Activated CD4-positive, alpha-beta T cell treated with anti-CD3 and anti-CD28 coated beads, Interleukin-2, amount 50 U/mL, for 4 hours (primary cell): ENCODE measurements at regions not wholly inside any gene's neighbourhood (a gene's known extent, or its start where the extent isn't known, plus 50 kb on each side); places are given as distances from the start of the nearest gene placed in this dataset.
"Not testable (repeated sequence)": the region's sequence is repeated elsewhere in the genome, so short reads cannot be mapped to it uniquely, and the experiment has no call there.

ENCODE experiments used
- DNase-seq, 2 experiments: peaks; one replicate each; pipeline ENCODE4 v3.0.0-alpha.2; 2020

DNA sequence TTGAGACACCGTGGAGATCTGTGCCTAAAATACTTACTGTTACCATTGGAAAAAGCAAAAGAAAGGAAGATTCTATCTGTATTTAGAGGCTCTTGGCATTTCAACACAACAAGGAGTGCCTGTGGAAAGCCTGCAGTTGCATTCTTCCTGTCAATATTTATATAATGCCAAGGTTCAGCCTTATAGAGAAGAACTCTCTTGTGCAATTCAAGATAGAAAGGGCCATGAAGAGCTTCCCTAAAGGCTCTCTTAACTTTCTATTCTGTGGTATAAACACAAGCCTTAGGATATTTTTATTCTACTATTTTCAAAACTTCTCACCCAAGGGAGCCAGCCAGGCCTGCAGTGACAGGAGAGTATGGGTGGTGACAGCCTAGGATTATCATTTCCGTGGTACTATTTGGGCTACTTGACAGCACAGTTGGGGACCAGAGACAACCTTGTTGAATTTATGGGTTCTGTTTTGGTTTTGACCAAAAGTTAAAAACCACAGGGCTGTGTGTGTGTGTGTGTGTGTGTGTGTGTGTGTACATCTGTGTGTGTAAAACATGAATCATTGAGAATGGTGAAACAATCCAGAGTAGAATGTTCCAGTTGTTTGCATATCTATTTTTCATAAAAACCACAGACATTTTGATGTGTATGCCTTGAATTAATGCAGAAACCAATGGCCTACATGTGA lies 700.9 kb upstream of the SLC35B3 start:
- DNase-seq, result no peak

DNA sequence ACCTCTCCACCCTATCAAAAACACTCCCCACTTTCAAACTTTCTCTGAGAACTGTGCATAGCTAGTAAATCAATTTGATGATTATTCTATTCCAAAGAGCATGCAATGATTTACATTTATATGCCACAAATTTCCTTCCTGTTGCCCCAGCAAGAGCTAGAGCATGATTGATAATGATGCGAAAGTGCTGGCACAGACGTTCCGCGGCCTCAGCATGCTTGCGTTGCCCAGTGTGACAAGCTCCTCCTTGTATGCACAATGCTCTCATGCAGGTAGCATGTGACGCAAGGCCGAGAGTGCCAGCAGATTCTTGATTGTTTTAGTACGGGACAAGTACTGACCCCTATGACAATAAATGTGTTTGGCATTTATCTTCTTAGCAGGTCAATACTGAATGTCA lies 696.3 kb upstream of the SLC35B3 start:
- no peak for DNase-seq

DNA sequence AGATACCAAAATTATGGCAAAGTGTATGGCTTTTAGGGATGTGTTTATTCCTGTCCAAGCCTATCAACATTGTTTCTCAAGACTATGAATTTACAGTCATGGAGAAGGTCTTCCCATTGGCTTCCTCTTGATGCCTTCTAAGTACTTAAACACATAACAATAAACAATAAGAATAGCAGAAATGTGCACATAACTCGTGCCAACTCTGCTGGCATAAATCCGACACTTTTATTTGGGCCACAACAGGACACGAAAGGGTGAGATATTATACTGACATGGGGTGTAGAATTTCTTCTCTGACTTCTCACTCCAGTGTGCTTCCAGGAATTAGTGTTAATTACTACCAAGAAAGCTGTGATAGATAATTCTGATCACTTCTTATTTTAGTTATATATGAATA lies 695.9 kb upstream of the SLC35B3 start:
- no peak for DNase-seq

DNA sequence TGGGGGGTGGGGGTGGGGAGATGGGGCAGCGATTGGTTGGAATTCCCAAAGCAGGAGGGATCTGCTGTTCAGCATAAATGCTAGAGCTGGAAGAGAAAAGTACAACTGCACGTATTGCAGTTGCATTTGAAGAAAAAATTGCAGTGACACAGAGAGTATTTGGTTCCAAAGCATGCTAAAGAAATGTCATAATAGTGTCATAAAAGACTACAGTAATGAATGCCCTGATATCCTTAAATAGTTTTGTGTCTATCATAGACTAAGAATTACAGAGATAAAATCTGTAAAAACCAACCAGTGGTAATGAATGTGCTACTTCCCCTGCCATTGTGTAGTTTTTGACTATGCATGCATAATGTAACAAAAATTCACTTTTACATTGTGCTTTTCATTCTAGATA lies 693.6 kb upstream of the SLC35B3 start:
- no peak for DNase-seq

DNA sequence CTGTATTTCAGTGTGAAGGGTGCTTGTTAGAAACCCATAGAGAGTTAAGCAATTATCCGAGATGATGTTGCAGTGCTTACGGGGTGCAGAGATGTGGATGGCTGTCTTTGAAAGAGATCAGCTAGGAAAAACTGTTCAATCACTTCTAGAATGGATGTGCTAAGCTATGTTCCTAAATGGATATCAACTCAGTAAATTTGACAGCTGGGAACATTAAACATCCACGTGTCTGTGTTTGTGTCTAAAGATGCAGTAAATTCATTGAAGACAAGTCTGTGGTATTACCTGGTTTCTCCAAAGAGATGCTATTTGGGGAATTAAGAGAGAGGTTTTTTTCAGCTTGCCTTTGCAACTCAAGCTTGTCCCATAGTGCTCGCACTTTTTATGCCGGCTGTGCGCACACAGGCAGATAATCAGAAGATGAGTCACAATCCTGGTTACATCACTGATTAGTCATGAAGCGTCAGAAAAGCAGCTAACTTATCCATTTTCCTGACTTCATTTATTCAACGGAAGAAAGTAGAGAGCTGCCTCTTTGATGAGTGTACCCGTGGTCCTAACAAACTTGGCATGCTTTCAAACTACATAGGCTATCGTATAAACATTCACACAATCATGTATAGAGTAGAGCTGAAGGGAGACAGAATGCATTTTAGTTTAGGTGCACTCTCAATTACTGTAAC lies 691.7 kb upstream of the SLC35B3 start:
- no peak for DNase-seq

DNA sequence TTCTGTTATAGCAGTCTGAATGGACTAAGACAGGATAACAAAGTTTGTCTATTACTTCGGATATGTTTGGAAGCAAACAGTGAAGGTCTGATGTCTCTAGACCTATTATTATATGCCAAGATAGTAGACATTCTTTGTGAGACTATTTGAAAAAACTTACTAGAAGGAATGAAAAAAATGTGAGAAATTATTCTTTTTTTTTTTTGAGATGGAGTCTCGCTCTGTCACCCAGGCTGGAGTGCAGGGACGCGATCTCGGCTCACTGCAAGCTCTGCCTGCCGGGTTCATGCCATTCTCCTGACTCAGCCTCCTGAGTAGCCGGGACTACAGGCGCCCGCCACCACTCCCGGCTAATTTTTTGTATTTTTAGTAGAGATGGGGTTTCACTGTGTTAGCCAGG lies 690.7 kb upstream of the SLC35B3 start:
- not testable (repeated sequence) for DNase-seq

DNA sequence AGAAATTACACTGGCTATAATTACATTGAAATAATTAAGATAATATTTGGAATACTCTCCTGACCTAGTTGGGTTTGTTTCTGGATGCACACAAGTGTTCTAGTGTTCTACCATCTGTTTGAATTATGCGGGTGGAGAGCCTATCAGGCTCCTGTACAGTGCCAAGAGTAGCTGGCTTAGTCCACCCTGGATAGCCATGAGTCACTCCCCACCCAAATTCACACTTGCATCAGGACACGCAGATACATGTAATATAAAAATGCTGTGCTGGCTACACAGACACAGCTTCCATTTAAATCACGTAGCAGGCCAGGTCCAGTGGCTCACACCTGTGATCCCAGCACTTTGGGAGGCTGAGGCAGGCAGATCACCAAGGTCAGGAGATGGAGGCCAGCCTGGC lies 686.2 kb upstream of the SLC35B3 start:
- no peak for DNase-seq

DNA sequence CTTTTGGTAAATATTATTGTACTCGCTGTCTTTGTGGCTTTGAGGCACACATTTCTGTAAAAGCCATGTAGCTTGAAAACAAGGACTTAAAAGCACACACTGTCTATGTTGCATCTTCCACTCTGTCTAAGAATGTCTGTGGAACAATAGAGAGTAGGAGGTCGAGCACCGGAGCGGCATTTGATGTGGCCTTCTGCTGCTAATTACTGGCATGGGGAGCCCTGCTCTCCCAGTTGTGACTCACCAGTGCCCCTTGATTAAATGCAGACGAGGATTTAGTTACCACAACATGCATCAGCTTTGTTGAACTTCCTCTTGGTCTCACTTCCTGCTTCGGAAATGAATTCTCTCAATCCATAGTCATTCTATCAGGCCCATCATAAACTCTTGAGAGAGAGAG lies 680.7 kb upstream of the SLC35B3 start:
- no peak for DNase-seq

DNA sequence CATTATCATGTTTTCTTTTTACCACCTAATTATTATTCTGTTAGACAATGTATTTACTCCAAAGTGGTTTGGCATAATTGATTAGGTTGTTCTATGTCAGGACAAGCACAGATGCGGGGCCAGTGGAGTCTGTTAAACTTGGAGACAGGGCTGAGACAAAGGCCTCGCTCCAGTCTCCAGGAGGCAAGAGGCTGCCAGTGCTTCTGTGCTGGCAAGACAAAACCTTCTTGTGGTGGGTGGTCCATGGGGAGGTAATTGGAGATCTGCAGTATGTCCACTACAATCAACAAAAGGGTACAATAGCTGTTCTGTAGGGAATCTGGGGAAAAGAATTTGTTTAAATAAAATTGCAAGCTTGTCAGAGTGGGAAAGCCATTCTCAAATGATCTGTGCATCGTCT lies 677.2 kb upstream of the SLC35B3 start:
- DNase-seq, result no peak

DNA sequence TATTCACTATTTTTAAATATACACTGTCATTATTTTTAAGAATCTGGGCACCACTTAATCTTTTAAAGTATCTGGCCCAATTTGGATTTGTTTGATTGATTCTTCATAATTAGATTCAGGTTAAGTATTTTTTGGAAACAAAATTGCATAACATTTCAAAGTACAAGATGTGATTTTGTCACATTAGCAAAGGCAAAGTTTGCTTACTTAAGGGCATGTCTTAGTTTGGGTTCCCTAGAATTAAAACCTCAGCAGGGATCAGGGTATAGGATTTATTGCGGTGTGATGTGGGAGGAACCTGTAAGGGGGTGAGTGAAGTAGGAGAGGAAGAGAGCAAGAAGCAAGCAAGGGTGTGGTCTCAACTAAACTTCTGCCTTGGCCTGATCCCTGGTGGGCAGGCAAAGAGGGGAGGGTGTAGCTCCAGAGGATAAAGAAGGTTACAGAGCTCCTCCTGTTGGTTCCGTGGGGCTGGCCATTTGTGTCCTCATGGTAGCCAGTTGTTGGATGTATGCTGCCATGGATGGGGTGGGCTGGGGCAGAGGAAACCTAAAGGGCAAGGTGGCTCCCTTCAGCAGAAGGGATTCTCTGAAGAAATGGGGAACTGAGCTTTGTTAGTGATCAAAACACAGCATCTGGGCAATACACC lies 668.7 kb upstream of the SLC35B3 start:
- DNase-seq, result no peak

DNA sequence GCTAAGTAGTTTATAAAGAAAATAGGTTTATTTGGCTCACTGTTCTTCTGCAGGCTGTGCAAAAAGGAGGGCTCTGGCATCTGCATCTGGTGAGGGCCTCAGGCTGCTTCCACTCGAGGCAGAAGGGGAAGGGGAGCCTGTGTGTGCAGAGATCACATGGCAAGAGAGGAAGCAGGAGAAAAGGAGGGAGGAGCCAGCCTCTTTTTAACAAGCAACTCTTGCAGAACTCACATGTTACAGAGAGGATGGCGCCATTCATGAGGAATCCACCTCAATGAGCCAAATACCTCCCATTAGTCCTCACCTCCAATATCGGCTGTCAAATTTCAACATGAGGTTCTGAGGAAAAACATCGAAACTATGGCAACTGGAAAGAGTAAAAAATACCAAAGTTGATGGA lies 666.6 kb upstream of the SLC35B3 start:
- DNase-seq, result no peak

DNA sequence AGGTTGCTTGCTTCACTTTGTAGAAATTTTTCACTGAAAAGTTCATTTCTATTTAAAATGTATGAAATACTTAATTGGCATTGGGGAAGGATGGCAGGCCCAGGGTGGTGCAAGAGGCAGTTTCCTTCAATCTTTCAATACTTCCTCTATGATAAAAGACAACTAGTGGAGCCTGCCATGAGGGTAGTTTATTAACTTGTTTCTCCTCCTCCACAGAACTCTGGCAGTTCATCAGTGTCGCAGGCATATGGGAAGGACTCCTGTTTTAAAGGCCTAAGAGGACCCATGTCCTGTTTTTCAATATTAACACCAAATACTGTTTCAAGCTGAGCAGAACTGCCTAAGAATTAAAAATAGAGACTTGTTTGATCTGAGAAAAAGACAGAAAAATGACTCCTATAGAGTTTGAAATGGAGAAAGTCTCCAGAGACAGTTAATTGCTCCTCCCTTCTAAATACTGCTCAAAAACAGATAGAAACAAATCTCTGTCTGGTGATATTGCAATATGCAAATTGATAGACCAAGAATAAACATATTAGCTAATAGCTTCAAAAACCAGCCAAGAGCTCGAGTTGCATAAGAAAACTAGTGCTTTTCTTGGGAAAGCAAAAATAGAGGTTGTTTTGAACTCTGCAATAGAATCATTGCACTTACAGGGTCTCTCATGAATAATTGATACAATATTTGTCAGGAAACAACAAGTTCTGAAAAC lies 665.7 kb upstream of the SLC35B3 start:
- DNase-seq, result no peak

DNA sequence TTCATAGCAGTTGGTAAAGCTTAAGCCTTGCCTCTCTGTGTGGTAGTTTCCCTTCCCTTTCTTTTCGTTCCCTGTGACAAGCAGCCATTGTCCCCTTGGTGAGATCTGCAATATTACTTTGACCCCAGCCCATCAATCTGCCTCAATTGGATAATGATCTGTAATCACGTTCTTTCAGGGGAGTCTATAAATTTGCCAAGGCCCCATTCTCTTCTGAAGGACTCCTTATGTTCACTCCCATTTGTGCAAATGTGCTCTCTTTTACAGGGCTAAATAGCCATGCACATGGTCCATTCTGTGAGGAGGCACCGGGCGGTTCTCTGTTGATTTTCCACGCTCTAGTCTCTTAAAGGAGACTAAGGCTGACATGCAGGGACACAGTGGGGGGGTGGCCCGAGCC lies 660.4 kb upstream of the SLC35B3 start:
- DNase-seq, result no peak

DNA sequence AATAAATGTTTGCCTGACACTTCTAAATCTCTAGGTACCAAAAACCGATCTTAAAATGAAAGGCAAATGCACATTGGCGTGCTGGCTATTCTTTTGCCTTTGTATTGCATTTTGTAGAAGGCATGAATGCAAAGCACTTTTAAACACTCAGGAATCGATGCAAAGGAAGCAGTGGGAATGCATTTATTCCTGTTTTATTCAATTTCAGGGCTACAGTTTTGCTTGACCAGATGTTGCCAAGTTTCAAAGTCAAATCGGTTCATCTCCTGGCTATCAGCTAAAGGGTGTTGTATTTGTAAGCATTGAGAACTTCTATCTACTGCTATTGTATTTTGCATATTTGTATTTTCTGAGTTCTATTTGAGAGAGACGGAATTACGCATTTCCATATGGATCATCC lies 659.8 kb upstream of the SLC35B3 start:
- no peak for DNase-seq

DNA sequence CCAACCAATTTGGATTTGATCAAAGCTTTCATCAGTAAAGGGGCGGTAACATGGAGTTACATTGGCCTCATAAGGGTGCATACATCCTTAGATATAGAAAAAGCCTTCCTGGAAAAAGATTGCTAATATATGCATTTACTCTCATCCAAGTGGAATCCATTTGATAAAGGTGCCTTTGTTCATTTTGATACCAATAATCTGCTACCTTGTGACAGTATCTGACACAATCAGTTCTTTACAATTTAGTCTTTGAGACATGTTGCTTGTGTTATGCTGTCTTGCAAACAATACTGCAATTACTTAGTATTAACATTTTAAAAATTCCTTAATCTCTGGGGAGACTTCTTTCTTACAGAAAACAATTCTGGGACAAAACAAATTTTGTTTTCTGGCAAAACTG lies 654.4 kb upstream of the SLC35B3 start:
- DNase-seq, result no peak

DNA sequence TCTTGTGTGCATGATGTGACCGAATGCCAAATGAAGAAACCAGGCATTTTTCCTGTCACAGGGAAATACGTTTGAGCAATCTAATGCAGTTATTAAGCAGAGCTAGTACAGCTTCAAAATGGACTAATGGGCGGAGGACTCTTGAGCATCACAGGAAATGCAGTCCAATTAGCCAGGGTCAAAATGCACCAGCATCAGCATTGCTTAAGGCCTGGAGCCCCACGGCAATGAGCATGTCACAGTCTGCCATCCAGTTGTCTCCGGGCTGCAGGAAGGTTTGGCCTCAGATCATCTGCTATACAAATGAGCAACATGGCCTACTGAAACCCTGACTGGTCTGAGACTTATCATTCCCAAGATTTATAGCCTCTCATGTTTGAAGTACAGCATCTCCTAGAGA lies 652.1 kb upstream of the SLC35B3 start:
- no peak for DNase-seq

DNA sequence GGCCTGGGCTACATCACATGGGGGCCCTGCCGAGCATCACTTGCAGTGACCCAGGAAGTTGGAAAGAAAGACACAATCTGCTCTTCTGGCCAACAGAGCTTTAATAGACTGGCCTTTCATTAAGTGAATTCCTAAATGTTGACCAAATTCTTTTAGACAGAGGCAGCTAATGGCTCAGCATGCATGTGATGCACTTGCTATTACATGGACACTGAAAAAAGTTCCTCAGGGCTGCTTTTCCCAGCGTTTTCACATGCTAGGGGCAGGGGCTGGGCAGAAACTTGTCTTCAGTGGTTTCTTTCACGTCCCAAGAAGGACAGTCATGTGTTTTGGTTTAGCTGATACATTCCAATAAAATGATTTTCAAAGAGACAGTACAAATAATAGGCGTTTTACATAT lies 651.0 kb upstream of the SLC35B3 start:
- DNase-seq, result no peak

DNA sequence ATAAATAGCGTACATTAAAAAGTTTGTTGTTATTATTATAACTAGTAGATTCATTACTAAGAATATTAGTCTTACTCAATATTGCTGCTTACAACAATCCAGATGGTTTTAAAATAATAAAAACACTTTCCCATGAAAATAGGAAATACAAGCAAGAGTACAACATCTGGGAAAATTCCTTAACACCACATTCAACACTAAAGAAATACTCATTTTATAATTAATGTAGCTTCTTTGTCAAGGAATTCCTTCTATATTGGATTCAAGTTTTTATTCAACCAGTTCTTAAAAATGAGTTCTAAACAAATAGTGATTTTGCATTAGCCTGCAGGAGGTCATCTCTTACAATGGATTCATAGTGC lies 650.3 kb upstream of the SLC35B3 start:
- DNase-seq, result no peak

DNA sequence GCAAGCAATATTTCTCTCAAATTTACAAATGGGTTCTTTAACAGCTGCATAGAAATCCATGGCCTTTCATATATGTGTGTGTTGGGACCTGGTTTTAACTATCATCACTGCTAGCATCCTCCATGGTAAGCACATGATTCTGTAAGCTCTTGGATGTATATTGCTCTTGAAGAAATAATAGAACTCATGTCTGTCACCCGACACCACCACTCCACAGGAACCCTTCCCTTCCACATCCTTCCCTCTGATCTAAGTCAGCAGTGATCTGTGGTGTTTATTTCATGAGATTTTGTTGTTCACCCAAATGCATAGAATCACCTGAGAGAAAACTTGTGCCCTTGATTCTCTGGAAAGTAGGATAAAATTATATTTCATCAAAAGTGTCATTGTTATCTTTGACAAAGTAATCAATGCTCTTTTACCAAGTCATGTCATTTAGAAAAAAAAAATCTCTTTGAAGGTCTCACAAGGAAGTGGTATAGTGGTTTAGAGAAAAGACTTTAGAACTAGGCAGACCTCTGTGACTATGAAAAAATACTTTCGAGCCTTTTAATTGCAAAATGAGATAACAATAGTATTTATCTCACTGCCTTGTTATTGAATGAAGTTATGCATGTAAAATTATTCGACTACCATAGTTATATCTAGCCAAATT lies 649.8 kb upstream of the SLC35B3 start:
- DNase-seq, result no peak

DNA sequence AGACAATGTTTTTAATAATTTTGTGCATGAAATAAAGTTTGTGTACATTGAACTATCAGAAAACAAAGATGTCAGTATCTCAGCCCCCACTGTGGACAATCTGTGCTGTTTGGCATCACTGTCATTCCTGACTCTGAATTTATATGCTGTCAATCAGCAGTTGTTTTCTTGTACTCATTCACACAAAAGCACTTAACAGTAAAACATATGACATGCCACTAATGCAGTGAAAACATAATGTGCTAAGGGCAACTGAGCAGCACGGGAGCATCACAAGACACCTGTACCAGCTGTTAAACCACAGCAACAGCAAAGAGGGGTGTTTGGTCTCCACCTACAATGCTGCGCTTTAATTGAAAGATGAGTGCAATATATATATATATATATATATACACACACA lies 647.8 kb upstream of the SLC35B3 start:
- DNase-seq, result no peak

DNA sequence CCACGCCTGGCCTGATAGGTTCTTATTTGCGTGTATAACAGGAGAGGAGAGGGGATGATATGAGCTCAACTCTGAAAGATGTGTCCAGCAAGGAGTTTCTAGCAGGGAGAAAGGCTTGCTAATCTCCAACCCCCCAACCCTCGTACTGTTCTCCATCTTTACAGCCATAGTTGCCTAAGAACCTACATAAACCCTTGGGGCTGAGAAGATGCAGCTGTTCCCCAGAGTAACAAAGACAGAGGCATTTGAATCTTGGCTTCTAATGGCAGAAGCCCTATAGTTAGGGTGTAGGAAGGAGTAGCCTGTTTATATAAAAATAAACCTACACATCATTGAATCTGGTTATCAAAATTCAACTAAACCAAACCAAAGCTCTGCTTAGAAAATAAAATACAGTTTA lies 631.4 kb upstream of the SLC35B3 start:
- no peak for DNase-seq

DNA sequence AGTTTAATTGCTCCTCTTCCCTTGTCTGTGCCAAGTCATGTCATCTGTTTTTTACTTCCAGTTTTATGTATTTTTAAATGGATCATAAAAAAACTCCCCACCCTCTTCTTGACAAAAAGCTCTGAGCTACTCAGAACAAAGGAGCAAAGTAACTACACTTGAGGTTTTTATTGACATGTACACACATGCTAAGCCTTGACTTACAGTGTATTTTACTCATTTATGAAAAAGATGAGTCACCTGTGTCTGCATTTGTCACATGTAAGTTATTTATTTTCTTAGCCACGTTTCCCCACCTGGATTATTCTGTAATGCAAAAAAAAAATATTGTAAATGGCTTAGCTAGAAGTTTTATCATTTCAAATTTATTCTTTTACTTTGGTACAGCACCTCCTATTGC lies 628.8 kb upstream of the SLC35B3 start:
- no peak for DNase-seq

DNA sequence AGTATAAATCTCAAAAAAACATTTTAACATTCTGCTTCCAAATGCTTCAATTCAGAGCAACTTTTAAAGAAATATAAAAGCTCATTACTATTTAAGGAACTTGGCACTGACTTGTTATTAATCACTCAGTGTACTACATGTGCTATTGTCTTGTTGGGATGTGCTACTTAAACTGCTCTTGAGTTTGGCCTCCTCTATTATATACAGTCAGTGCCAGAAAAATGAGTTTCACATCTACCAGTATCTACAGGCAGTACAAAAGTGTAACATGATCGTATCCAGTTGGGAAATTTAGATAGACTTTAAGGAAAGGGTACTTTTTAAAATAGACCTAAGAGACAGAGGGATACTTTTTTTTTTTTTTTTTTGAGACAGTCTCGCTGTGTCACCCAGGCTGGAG lies 627.3 kb upstream of the SLC35B3 start:
- DNase-seq, result no peak

DNA sequence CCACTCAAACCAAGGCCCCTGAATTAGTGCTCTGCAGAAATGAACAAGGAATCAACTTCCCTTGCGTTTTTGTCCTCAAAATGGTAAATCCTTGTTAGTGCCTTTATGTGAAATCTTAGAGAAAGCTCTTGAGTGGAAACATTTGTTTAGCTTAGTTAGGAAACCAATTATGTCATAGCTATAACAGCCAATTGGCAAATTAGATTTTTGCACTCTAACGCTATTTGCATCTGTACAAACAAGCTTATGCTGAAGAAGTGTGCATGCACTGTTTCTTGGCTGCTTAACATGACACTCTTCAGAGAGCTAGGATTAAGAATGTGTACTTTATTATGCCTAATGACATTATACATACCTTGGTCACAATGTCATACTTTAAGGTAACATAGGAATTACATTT lies 622.6 kb upstream of the SLC35B3 start:
- no peak for DNase-seq
